Loucy (cell line): ENCODE measurements at regions not wholly inside any gene's neighbourhood (a gene's known extent, or its start where the extent isn't known, plus 50 kb on each side); places are given as distances from the start of the nearest gene placed in this dataset.

Source experiments
- H2AFZ ChIP-seq: fragments of 200-600 bp; sonication (generic); 2 replicates; pipeline ENCODE4 v1.6.0; 2016; ENCODE audit warnings: antibody characterized with exemption, mild to moderate bottlenecking, low read length, moderate library complexity
- H3F3A ChIP-seq: fragments of 200-600 bp; 2 replicates; pipeline ENCODE4 v1.6.0; 2016; ENCODE audit warnings: antibody characterized with exemption, low read depth, mild to moderate bottlenecking
- H3K27me3 ChIP-seq: fragments of 200-600 bp; sonication (generic); 2 replicates; pipeline ENCODE4 v1.6.1; 2014; ENCODE audit warnings: low read length, mild to moderate bottlenecking; ENCODE audit not compliant: insufficient read depth, poor library complexity, severe bottlenecking
- H3K36me3 ChIP-seq: fragments of 200-600 bp; sonication (generic); 2 replicates; pipeline ENCODE4 v1.6.1; 2016; ENCODE audit warnings: low read length; ENCODE audit not compliant: insufficient read depth
- H3K4me1 ChIP-seq: fragments of 200-600 bp; sonication (generic); 2 replicates; pipeline ENCODE4 v1.5.1; 2014; ENCODE audit warnings: low read length, mild to moderate bottlenecking; ENCODE audit not compliant: insufficient read depth, poor library complexity, severe bottlenecking
- H3K4me2 ChIP-seq: fragments of 200-600 bp; sonication (generic); 2 replicates; pipeline ENCODE4 v1.6.0; 2014; ENCODE audit warnings: antibody characterized with exemption, low read length, low read depth, mild to moderate bottlenecking; ENCODE audit not compliant: poor library complexity, severe bottlenecking
- H3K4me3 ChIP-seq: fragments of 200-600 bp; sonication (generic); 2 replicates; pipeline ENCODE4 v1.5.1; 2014; ENCODE audit warnings: low read length, mild to moderate bottlenecking, mixed read lengths; ENCODE audit not compliant: poor library complexity, severe bottlenecking
- H3K79me2 ChIP-seq: fragments of 200-600 bp; sonication (generic); 2 replicates; pipeline ENCODE4 v1.6.1; 2014; ENCODE audit warnings: low read length; ENCODE audit not compliant: insufficient read depth
- H3K9ac ChIP-seq: fragments of 200-600 bp; sonication (generic); 2 replicates; pipeline ENCODE4 v1.6.0; 2014; ENCODE audit warnings: mild to moderate bottlenecking, low read depth, low read length, moderate library complexity; ENCODE audit not compliant: poor library complexity, severe bottlenecking
- H3K9me2 ChIP-seq: fragments of 200-600 bp; sonication (generic); replicated peaks from 2 replicates; pipeline ENCODE4 v1.6.1; 2016; ENCODE audit warnings: low read depth, low read length, mixed read lengths
- H3K9me3 ChIP-seq: fragments of 200-600 bp; sonication (generic); 2 replicates; pipeline ENCODE4 v1.6.1; 2014; ENCODE audit warnings: mild to moderate bottlenecking, antibody characterized with exemption, low read length, low read depth; ENCODE audit not compliant: insufficient read depth
- H4K20me1 ChIP-seq: fragments of 200-600 bp; sonication (generic); 2 replicates; pipeline ENCODE4 v1.6.0; 2014; ENCODE audit warnings: antibody characterized with exemption, low read length, mild to moderate bottlenecking; ENCODE audit not compliant: insufficient read depth, poor library complexity, severe bottlenecking
- CTCF ChIP-seq: fragments of 200-600 bp; sonication (generic); conservative IDR thresholded peaks from 2 replicates; pipeline ENCODE4 v1.5.1; 2014; ENCODE audit warnings: mild to moderate bottlenecking, antibody characterized with exemption, low read length
- EZH2phosphoT487 ChIP-seq: fragments of 200-600 bp; IDR thresholded peaks from 2 replicates; pipeline ENCODE4 v1.6.1; 2018; ENCODE audit warnings: antibody characterized with exemption, mild to moderate bottlenecking, moderate library complexity, borderline replicate concordance

GRCh38 chr6:156231026-156231765 is 546.0 kb upstream of the ARID1B start:
- no peaks in the 10 kb centered on the region for H3K9me2 ChIP-seq
- no peaks in the 10 kb centered on the region for H3F3A ChIP-seq
- no peaks in the 10 kb centered on the region for H3K27me3 ChIP-seq
- no peaks in the 10 kb centered on the region for H3K79me2 ChIP-seq
- H3K36me3 ChIP-seq, result no peaks in the 10 kb centered on the region
- H3K9me3 ChIP-seq, result no peaks in the 10 kb centered on the region
- no peaks in the 10 kb centered on the region for H4K20me1 ChIP-seq
- no peak overlapping the region for H3K9ac ChIP-seq
- H2AFZ ChIP-seq, result no peak overlapping the region
- TF ChIP-seq EZH2phosphoT487 (no peak), CTCF (no peak)
- no peak overlapping the region for H3K4me3 ChIP-seq
- no peaks in the 10 kb centered on the region for H3K4me1 ChIP-seq
- no peak overlapping the region for H3K4me2 ChIP-seq

GRCh38 chr6:156219973-156220372 is 557.2 kb upstream of the ARID1B start:
- Histone ChIP-seq H3K9me3 (no peaks in the 10 kb centered on the region), H3K79me2 (no peaks in the 10 kb centered on the region), H3K4me1 (peaks cover 7% of the 10 kb centered on the region), H3F3A (no peaks in the 10 kb centered on the region), H3K4me2 (no peak overlapping the region), H3K27me3 (no peaks in the 10 kb centered on the region), H3K9ac (no peak overlapping the region), H2AFZ (no peak overlapping the region), H3K9me2 (no peaks in the 10 kb centered on the region), H3K4me3 (no peak overlapping the region), H4K20me1 (no peaks in the 10 kb centered on the region), H3K36me3 (no peaks in the 10 kb centered on the region)
- TF ChIP-seq CTCF (no peak), EZH2phosphoT487 (no peak)

- Histone ChIP-seq H3K79me2 (no peaks in the 10 kb centered on the region), H3F3A (no peaks in the 10 kb centered on the region), H3K27me3 (no peaks in the 10 kb centered on the region), H3K9ac (no peak overlapping the region), H4K20me1 (no peaks in the 10 kb centered on the region), H3K4me2 (no peak overlapping the region), H3K4me3 (no peak overlapping the region), H3K36me3 (no peaks in the 10 kb centered on the region), H3K9me3 (peaks cover 6% of the 10 kb centered on the region; the same call in 1 of the 2 replicates), H3K4me1 (no peaks in the 10 kb centered on the region), H3K9me2 (no peaks in the 10 kb centered on the region), H2AFZ (no peak overlapping the region)
- TF ChIP-seq CTCF (no peak), EZH2phosphoT487 (no peak)
Observed at GRCh38 chr6:156205678-156206077, 571.5 kb upstream of the ARID1B start.
